PC-3 (cell line): ENCODE measurements at regions not wholly inside any gene's neighbourhood (a gene's known extent, or its start where the extent isn't known, plus 50 kb on each side); places are given as distances from the start of the nearest gene placed in this dataset.

Experiments
- EZH2 ChIP-seq: fragments of 300-600 bp; sonication (generic); IDR thresholded peaks from one replicate; pipeline ENCODE4 v1.6.1; 2017; ENCODE audit warnings: antibody characterized with exemption, mild to moderate bottlenecking, low read length; ENCODE audit not compliant: unreplicated experiment
- TF ChIP-seq, protein P1 (sequence below): fragments of 300-600 bp; sonication (generic); conservative IDR thresholded peaks from 2 replicates; pipeline ENCODE4 v1.5.1; 2017; ENCODE audit warnings: antibody characterized with exemption, low read depth, mild to moderate bottlenecking, low read length

DNA sequence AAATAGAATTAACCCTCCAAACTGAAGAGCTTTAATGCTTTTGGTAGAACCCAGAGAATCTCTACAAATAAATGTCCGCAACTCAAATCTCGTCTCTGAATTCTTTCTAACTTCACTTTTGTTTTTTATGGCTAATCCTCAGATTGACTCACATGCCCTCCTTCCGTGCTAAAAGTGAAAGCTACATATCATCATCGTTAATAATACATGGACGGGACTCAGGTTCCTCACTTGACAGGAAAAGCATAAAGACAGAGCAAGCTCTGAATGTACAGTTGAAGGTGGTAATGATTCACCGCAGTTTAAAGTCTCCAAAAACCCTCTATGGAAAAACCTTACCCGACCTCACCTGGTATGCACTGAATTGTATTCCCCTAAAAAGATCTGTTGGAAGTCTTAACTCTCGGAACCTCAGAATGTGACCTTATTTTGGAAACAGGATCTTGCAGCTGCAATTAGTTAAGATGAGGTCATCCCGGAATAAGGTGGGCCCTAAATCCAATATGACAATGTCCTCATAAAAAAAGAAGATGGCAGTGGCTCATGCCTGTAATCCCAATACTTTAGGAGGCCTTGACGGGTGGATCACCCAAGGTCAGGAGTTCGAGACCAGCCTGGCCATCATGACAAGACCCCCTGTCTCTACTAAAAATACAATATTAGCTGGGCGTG lies 147.4 kb upstream of the FOXN3 start:
- TF ChIP-seq, protein P1, sequence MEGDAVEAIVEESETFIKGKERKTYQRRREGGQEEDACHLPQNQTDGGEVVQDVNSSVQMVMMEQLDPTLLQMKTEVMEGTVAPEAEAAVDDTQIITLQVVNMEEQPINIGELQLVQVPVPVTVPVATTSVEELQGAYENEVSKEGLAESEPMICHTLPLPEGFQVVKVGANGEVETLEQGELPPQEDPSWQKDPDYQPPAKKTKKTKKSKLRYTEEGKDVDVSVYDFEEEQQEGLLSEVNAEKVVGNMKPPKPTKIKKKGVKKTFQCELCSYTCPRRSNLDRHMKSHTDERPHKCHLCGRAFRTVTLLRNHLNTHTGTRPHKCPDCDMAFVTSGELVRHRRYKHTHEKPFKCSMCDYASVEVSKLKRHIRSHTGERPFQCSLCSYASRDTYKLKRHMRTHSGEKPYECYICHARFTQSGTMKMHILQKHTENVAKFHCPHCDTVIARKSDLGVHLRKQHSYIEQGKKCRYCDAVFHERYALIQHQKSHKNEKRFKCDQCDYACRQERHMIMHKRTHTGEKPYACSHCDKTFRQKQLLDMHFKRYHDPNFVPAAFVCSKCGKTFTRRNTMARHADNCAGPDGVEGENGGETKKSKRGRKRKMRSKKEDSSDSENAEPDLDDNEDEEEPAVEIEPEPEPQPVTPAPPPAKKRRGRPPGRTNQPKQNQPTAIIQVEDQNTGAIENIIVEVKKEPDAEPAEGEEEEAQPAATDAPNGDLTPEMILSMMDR: no peak
- TF ChIP-seq EZH2: no peak
